Central memory CD4-positive, alpha-beta T cell (primary cell): ENCODE measurements at regions not wholly inside any gene's neighbourhood (a gene's known extent, or its start where the extent isn't known, plus 50 kb on each side); places are given as distances from the start of the nearest gene placed in this dataset.
"Not testable (repeated sequence)": the region's sequence is repeated elsewhere in the genome, so short reads cannot be mapped to it uniquely, and the experiment has no call there.

Source experiments
- DNase-seq: peaks from one replicate; pipeline ENCODE4 v3.0.0; 2022

- not testable (repeated sequence) for DNase-seq
Observed at GRCh38 chrX:40951407-40951806, 133.8 kb upstream of the USP9X start.

GRCh38 chrX:40952855-40953254 lies 132.4 kb upstream of the USP9X start:
- DNase-seq = peak; percentile 4

- no peak for DNase-seq
Observed at GRCh38 chrX:40953369-40953768, 131.9 kb upstream of the USP9X start.

DNA sequence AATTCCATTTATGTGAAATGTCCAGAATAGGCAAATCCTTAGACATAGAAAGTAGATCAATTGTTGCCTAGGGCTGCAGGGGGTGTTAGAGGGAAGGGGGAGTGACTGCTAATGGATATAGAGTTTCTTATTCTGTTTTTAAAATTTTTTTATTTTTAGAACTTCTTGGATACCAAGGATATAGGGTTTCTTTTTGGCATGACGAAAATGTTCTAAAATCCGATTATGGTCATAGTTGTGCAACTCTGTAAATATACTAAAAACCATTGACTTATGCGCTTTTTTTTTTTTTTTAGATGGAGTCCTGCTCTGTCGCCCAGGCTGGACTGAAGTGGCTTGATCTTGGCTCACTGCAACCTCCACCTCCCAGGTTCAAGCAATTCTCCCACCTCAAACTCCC lies 125.2 kb upstream of the USP9X start:
- no peak for DNase-seq

DNA sequence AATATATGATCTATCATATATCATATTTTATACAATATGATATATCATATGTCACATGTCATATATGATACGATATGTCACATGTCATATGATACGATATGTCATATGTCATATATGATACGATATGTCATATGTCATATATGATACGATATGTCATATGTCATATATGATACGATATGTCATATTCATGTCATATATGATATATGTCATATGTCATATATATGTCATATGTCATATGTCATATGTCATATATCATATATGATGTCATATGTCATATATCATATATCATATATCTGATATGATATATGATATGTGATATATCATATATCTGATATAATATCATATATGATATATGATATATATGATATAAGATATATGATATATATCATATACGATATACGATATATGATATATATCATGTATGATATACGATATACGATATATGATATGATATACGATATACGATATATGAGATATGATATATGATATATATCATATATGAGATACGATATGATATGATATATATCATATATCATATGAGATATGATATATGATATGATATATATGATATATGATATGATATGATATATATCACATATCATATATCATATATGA lies 122.3 kb upstream of the USP9X start:
- DNase-seq = no peak

DNA sequence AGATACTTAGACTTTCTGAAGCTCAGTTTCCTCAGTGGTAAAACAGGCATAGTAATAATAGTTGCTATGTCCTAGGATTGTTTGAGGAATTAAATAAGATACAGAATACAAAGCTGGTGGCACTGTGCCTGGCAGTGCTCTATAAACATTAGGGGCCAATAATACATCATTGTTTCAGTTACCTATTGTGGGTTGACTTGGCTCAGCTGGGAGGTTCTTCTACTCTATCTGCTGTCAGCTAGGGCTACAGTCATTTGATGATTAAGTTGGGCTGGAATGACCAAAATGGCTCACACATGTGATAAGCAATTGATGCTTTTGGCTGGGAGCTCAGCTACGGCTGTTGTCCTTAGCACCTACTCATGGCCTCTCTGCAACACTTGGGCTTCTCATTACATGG lies 121.2 kb upstream of the USP9X start:
- DNase-seq = no peak

GRCh38 chrX:40964633-40965586 lies 120.3 kb upstream of the USP9X start:
- no peak for DNase-seq

GRCh38 chrX:40966213-40966820 lies 118.9 kb upstream of the USP9X start:
- DNase-seq = no peak

DNA sequence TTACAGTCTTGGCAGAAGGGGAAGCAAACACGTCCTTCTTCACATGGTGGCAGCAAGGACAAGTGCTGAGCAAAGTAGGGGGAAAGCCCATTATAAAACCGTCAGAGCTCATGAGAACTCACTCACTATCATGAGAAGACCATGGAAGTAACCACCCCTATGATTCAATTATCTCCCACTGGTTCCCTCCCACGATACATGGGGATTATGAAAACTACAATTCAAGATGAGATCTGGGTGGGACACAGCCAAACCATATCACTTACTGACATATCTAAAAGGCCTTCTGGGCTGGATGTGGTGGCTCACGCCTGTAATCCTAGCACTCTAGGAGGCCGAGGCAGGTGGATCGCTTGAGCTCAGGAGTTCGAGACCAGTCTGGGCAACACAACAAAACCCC lies 117.1 kb upstream of the USP9X start:
- DNase-seq = no peak

GRCh38 chrX:40971736-40972135 lies 113.5 kb upstream of the USP9X start:
- DNase-seq = no peak

DNA sequence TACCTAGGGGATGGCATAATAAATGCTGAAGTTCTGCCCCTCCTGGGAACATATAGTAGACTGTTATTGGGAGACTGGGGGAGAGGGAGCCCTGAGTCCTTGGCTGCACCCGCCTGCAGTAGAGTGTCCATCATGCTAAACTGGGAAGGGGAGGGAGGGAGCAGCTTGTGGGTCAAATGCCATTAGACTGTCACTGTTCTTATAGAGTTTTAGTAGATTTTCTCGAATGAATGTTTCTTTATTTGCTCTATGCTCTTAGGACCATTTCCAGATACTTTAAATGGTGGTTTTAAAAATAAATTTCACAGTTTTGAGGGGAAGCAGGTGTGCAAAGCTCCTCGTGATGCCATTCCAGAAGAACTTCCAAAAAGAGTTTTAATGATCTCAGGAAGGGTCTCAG lies 111.6 kb upstream of the USP9X start:
- DNase-seq = no peak

DNA sequence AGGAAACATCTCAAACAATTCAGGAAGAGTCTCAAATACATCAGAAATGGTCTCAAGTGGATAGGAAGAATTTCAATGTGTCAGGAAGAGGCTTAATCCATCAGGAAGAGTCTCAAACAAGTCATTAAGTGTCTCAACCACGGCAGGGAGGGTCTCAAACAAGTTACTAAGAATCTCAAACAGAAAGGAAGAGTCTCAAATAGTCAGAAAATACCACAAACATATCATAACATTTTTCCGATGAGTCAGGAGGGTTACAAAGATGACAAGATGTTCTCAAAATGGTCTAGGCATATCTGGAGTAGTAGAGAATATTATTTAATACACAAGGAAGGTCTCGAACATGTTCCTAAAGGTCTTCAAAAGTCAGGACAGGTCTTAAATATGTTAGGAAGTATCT lies 109.3 kb upstream of the USP9X start:
- no peak for DNase-seq

DNA sequence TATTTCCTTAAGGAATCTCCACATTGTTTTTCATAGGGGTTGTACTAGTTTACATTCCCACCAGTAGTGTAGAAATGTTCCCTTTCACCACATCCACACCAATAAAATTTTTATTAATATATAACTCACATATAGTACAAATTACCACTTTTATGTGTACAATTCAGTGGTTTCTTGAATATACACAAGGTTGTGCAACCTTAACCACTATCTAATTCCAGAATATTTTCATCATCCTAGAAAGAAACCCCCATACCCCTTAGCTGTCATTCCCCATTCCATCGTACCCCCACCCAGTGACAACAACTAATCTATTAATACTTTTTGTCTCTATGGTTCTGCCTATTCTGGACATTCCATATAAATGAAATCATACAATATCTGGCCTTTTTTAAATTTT lies 108.3 kb upstream of the USP9X start:
- no peak for DNase-seq

GRCh38 chrX:40984962-40985361 lies 100.3 kb upstream of the USP9X start:
- DNase-seq = no peak

DNA sequence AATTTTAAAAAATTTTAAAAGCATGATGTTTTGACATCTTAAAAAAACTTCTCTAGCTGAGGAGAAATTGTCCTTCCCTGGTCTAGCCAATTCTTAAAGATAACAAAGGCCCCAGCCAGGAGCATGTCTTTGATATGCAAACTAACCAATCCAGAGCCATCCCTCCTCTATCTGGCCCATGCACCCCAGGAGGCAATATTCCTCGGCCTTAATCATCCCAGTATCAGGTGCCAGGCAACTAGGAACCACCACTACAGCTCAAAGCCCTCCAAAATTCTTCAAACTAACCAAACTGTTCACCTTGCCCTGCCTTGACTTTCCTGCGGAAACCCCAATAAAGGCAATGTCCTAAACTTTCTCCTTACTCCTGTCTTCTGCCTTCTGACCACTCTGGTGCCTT lies 97.8 kb upstream of the USP9X start:
- no peak for DNase-seq

- no peak for DNase-seq
Observed at GRCh38 chrX:40988100-40988499, 97.1 kb upstream of the USP9X start.

GRCh38 chrX:40993395-40993794 lies 91.8 kb upstream of the USP9X start:
- not testable (repeated sequence) for DNase-seq

- DNase-seq = no peak
Observed at GRCh38 chrX:40996886-40997530, 88.2 kb upstream of the USP9X start.

DNA sequence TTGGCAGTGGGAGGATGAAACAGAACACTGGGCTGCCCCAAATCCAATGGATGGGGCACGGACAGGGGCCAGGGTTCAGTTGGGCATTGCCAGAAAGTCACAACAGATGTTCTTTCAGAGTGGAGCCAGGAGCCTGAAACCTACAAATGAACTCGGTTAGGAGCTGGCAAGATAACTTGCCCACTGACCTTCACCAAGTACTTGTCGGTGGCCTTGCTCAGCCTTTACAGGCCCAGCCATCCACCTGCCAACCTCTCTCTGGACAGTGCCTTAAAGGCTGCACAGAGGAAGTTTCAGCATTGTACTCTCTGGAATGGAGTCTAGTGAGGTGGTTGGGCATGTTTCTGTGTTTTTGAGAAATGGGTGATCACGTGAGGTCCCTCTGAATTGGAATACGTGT lies 87.1 kb upstream of the USP9X start:
- no peak for DNase-seq

DNA sequence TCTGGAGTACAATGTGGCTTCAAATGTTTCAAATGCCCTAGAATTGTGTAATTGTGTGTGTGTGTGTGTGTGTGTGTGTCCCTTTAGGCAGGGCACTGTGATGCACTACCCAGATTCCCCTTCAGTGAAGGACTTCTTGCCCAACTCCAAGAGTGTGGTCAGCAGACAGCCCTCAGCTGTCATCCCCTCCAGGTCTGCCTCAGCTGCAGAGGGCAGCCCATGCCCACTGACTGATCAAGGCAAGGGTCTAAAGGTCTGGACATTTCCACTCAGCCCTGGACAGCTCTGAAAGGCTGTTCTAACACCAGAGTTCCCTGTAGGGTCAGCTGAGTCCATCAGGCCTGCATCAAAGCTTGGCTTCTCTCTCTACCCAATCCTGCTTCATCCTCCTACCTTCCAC lies 83.9 kb upstream of the USP9X start:
- no peak for DNase-seq

- DNase-seq = no peak
Observed at GRCh38 chrX:41002026-41002425, 83.2 kb upstream of the USP9X start.

GRCh38 chrX:41003506-41004270 lies 81.6 kb upstream of the USP9X start:
- no peak for DNase-seq
